Body of pancreas (tissue), 4 donors: ENCODE measurements at regions not wholly inside any gene's neighbourhood (a gene's known extent, or its start where the extent isn't known, plus 50 kb on each side); places are given as distances from the start of the nearest gene placed in this dataset.

Source experiments
- ATAC-seq: fragments of 150-250 bp; one replicate; pipeline ENCODE4 v1.9.1; 2016
- DNase-seq, 4 donors: peaks; one replicate each; pipeline ENCODE4 v3.0.0-alpha.2; 2019
- H3K27ac ChIP-seq, 4 donors: fragments of 200-600 bp; sonication (generic); 1 replicate in 3 of 4; 2 replicates in 1 of 4; pipeline versions ENCODE4 v1.5.1 to v1.6.1; 2016 to 2019; ENCODE audit warnings: mild to moderate bottlenecking in 1 of 4, mixed read lengths in 1 of 4, moderate library complexity in 1 of 4
- H3K27me3 ChIP-seq, 2 donors: fragments of 200-600 bp; sonication (generic); one replicate each; pipeline ENCODE4 v1.6.0; 2016; ENCODE audit warnings: mild to moderate bottlenecking in 1 of 2
- H3K36me3 ChIP-seq, 2 donors: fragments of 200-600 bp; sonication (generic); replicated peaks in 1 of 2; 2 replicates each; pipeline ENCODE4 v1.5.1; 2016; ENCODE audit warnings: low read depth in 2 of 2; ENCODE audit not compliant: insufficient read depth in 1 of 2
- H3K4me1 ChIP-seq: fragments of 200-600 bp; sonication (generic); one replicate; pipeline ENCODE4 v1.6.0; 2016
- H3K4me3 ChIP-seq, 2 donors: fragments of 200-600 bp; sonication (generic); 1 replicate in 1 of 2; 2 replicates in 1 of 2; pipeline ENCODE4 v1.5.1; 2016 to 2019
- H3K9me3 ChIP-seq, 3 donors: fragments of 200-600 bp; sonication (generic); 1 replicate in 2 of 3; 2 replicates in 1 of 3; pipeline ENCODE4 v1.5.1; 2016
- CTCF ChIP-seq, 7 experiments: fragments of 450-650 bp in 4 of 7; fragments of 200-600 bp in 3 of 7; sonication (generic) in 3 of 7; IDR thresholded peaks; one replicate each; pipeline ENCODE4 v1.5.1; 2016 to 2019; ENCODE audit warnings: antibody characterized with exemption in 7 of 7
- POLR2A ChIP-seq, 3 donors: fragments of 450-650 bp; IDR thresholded peaks; one replicate each; pipeline ENCODE4 v1.6.1; 2016; ENCODE audit warnings: antibody characterized with exemption in 3 of 3, mild to moderate bottlenecking in 2 of 3
- WGBS, 2 donors: methylation state at CpG; one replicate each; pipeline ENCODE4 v1.1.5; 2017; 5-methylcytosine and 5-hydroxymethylcytosine counted together
- intact Hi-C: fragments of 100-400 bp; cut with DNase I; formaldehyde crosslinking; loops from one replicate; pipeline ENCODE4 v1.15.1; 2023

- no peak overlapping the region for H3K27ac ChIP-seq
- H3K36me3 ChIP-seq: no peaks in the 10 kb centered on the region
- no peaks in the 10 kb centered on the region for H3K4me1 ChIP-seq
- H3K27me3 ChIP-seq: no peaks in the 10 kb centered on the region
- DNase-seq (no peak), ATAC-seq (no peak)
- intact Hi-C loops: no loop called here
- H3K9me3 ChIP-seq: no peaks in the 10 kb centered on the region
- H3K4me3 ChIP-seq: no peak overlapping the region
- 36 to 53% methylated on average over 4 to 6 of the region's 6 CpGs for WGBS, 2 donors
- no peak for TF ChIP-seq POLR2A (IDR thresholded peaks at IDR 0.05)
- no peak for TF ChIP-seq CTCF (IDR thresholded peaks at IDR 0.05)
Measured at GRCh38 chr17:14791221-14791620, 473.9 kb downstream of the PMP22 start.

- WGBS, 2 donors: 38 to 46% methylated on average over 4 of the region's 4 CpGs
- no peaks in the 10 kb centered on the region for H3K9me3 ChIP-seq
- H3K27ac ChIP-seq: no peak overlapping the region
- no peaks in the 10 kb centered on the region for H3K4me1 ChIP-seq
- TF ChIP-seq POLR2A (IDR thresholded peaks at IDR 0.05): no peak
- no peak for TF ChIP-seq CTCF (IDR thresholded peaks at IDR 0.05)
- no peaks in the 10 kb centered on the region for H3K36me3 ChIP-seq
- H3K4me3 ChIP-seq: no peak overlapping the region
- ATAC-seq (no peak), DNase-seq (no peak)
- no peaks in the 10 kb centered on the region for H3K27me3 ChIP-seq
- intact Hi-C loops: no loop called here
Measured at GRCh38 chr17:14790521-14790920, 474.6 kb downstream of the PMP22 start.

- intact Hi-C loops: no loop called here
- no peak overlapping the region for H3K27ac ChIP-seq
- H3K4me3 ChIP-seq: no peak overlapping the region
- no peaks in the 10 kb centered on the region for H3K4me1 ChIP-seq
- no peaks in the 10 kb centered on the region for H3K36me3 ChIP-seq
- no peaks in the 10 kb centered on the region for H3K9me3 ChIP-seq
- peak in 1 of 4 donors; percentile 12 for DNase-seq
- H3K27me3 ChIP-seq: no peaks in the 10 kb centered on the region
- no peak for ATAC-seq
- 72 to 83% methylated on average over 4 to 5 of the region's 5 CpGs for WGBS, 2 donors
- TF ChIP-seq CTCF (IDR thresholded peaks at IDR 0.05): peak in 2 of 7 experiments; percentile 7 to 11
- TF ChIP-seq POLR2A (IDR thresholded peaks at IDR 0.05): no peak
Measured at GRCh38 chr17:14784997-14785696, 480.0 kb downstream of the PMP22 start.

- WGBS, 2 donors: 82 to 91% methylated on average over 2 of the region's 2 CpGs
- H3K36me3 ChIP-seq: no peaks in the 10 kb centered on the region
- H3K4me1 ChIP-seq: no peaks in the 10 kb centered on the region
- no peak for ATAC-seq
- no peak overlapping the region for H3K4me3 ChIP-seq
- no peak for DNase-seq
- TF ChIP-seq CTCF (IDR thresholded peaks at IDR 0.05): no peak
- no peak for TF ChIP-seq POLR2A (IDR thresholded peaks at IDR 0.05)
- H3K27me3 ChIP-seq: no peaks in the 10 kb centered on the region
- H3K27ac ChIP-seq: no peak overlapping the region
- intact Hi-C loops: no loop called here
- H3K9me3 ChIP-seq: no peaks in the 10 kb centered on the region
Measured at GRCh38 chr17:14781123-14781522, 480.2 kb downstream of the HS3ST3B1 start.

GRCh38 chr17:14780097-14780651 lies 479.3 kb downstream of the HS3ST3B1 start:
- no peaks in the 10 kb centered on the region for H3K4me1 ChIP-seq
- ATAC-seq (no peak), DNase-seq (no peak)
- intact Hi-C loops: no loop called here
- no peaks in the 10 kb centered on the region for H3K27me3 ChIP-seq
- H3K4me3 ChIP-seq: no peak overlapping the region
- no peak overlapping the region for H3K27ac ChIP-seq
- no peaks in the 10 kb centered on the region for H3K36me3 ChIP-seq
- TF ChIP-seq POLR2A (IDR thresholded peaks at IDR 0.05): no peak
- TF ChIP-seq CTCF (IDR thresholded peaks at IDR 0.05): no peak
- H3K9me3 ChIP-seq: no peaks in the 10 kb centered on the region
- 37 to 61% methylated on average over 13 of the region's 13 CpGs for WGBS, 2 donors
